Stimulated activated CD4-positive, alpha-beta T cell treated with anti-CD3 and anti-CD28 coated beads, Interleukin-2, amount 100 ng/mL, for 4 hours (primary cell): ENCODE measurements at regions not wholly inside any gene's neighbourhood (a gene's known extent, or its start where the extent isn't known, plus 50 kb on each side); places are given as distances from the start of the nearest gene placed in this dataset.
"Not testable (repeated sequence)": the region's sequence is repeated elsewhere in the genome, so short reads cannot be mapped to it uniquely, and the experiment has no call there.

Experiments used
- DNase-seq: peaks from one replicate; pipeline ENCODE4 v3.0.0-alpha.2; 2020; ENCODE audit warnings: low read depth

DNA sequence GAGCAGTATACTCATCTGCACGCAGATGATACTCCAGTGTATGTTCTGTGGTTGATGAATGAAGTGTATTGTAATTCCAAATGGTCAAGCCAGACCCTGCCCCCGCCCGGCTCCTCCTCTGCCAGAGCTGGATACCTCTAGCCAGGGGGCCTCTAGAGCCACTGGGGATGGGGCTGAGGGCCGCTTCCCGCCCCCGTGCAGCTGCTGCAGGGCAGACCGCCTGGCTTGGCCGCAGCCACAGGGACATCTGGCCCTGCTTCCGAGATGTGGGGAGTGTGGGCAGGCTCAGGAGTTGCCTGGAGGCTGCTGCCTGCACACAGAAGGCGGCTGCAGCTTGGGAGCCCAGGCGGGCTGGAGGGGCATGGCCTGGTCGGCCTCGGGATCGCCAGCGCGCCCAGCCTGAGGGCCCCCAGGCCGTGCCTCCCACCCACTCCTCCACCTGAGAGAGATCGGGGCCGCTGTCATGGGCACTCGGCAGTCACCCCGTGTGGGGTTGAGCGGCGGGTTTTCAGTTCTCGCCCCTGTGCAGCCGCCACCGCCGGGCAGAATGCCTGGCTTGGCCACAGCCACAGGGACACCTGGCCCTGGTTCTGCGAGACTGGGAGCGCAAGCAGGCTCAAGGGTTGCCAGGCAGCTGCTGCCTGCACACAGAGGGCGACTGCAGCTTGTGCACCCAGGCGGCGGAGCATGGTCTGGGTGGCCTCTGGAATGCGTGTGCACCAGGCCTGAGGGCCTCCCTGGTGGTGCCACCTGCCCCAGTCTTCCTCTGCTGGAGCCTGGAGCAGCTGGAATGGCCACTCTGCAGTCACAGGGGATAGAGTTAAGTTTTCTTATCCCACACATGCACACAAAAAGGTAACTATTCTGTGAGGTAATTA lies 1643.7 kb downstream of the SPATA31A7 start:
- DNase-seq = not testable (repeated sequence)

DNA sequence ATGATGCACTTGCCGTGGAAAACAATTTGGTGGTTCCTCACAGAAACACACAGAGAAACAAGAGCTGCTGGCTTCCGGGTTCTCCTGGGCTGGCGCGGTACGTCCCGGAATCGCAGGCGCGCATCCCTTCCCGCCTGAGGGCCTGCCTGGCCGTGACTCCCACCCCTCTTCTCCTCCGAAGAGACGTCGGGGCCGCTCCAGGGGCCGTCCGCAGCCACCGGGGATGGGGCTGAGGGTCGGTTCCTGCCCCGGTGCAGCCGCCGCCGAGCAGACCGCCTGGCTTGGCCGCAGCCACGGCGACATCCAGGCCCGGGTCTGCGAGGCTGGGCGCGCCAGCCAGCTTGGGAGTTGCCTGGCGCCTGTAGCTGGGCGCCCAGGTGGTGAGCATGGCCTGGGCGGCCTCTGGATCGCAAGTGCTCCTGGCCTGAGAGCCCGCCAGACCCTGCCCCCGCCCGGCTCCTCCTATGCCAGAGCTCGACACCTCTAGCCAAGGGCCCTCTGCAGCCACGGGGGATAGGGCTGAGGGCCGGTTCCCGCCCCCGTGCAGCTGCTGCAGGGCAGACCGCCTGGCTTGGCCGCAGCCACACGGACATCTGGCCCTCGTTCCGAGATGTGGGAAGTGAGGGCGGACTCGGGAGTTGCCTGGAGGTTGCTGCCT lies 1647.5 kb downstream of the SPATA31A7 start:
- DNase-seq = not testable (repeated sequence)

DNA sequence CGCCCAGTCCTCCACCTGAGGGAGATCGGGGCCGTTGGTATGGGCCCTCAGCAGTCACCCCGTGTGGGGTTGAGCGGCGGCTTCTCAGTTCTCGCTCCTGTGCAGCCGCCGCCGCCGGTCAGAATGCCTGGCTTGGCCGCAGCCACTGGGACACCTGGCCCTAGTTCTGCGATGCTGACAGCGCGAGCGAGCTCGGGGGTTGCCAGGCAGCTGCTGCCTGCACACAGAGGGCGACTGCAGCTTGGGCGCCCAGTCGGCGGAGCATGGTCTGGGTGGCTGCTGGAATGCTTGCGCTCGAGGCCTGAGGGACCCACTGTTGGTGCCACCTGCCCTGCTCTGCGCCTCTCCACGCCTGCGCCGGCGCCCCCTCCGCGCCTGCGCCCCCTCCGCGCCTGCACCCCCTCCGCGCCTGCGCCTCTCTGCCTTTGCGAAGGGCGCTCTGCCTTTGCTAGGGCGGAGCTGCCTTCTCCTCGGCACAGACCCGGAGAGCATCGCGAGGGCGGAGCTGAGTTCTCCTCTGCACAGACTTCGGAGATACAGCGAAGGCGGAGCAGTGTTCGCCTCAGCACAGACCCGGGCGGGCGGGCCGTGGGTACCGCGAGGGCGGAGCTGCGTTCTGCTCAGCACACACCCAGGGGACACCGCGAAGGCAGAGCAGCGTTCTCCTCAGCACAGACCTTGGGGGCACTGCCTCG lies 1648.3 kb downstream of the SPATA31A7 start:
- peak; percentile 92 for DNase-seq

DNA sequence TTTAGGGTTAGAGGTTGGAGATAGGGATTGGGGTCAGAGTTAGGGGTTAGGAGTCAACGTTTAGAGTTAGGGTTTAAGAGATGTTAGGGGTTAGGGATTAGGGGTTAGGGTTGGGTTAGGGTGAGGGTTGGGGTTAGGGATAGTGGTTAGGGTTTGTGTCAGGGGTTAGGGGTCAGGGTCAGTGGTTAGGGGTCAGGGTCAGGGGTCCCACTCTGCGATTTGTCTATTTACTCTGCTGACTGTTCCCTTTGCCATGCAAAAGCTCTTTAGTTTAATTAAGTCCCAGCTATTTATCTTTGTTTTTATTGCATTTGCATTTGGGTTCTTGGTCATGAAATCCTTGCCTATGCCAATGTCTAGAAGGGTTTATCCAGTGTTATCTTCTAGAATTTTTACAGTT lies 1649.3 kb downstream of the SPATA31A7 start:
- not testable (repeated sequence) for DNase-seq

DNA sequence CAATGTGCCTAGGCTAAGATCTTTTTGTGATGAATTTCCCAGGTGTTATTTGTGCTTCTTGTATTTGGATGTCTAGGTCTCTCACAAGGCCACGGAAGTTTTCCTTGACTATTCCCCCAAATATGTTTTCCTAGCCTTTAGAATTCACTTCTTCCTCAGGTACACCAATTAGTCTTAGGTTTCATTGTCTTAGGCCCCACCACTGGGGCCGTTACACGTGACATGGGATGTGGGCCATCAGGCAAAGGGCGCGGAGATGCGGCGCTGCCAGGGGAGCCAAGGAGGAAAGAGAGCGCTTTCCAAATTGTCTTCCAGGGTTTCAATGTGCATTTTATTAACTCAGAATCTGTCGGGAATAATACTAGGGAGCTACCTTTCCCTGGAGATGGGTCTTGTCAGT lies 1653.3 kb downstream of the SPATA31A7 start:
- not testable (repeated sequence) for DNase-seq

DNA sequence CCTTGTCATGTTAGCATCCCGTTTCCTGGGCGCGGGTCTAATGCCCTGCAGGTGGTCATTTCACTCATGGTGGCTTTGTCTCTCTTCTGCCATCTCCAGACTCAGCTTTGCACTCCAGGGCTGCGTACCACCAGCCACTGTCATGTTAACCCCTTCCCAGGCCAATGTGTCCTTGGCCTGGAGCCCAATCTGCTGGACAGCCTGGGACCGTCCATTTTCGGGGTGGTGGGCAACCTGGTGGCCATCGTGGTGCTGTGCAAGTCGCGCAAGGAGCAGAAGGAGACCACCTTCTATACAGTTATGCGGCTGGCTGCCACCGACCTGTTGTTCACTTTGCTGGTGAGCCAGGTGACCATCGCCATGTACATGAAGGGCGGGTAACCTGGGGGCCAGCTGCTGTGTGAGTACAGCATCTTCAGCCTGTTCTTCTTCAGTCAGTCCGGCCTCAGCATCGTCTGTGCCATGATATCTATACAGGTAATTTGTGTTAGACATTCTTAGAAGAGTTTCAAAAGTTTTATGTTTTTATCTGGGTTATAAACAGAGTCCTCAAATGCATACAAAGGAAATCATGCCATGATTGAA lies 1654.0 kb downstream of the SPATA31A7 start:
- not testable (repeated sequence) for DNase-seq

DNA sequence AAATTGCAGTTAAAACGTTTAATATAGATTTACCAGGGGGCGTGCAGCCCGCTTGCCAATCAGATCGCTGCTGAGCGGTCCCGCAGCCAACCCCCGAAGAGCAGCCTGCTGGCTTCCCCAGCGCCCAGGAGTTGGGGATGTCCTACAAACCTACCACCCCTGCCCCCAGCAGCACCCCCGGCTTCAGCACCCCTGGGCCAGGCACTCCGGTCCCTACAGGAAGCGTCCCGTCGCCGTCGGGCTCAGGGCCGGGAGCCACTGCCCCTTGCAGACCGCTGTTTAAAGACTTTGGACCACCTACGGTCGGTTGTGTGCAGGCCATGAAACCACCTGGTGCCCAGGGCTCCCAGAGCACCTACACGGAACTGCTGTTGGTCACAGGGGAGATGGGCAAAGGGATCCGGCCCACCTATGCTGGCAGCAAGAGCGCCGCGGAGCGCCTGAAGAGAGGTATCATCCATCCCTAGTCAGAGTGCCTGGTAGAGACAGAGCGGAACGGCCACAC lies 1654.9 kb downstream of the SPATA31A7 start:
- not testable (repeated sequence) for DNase-seq

DNA sequence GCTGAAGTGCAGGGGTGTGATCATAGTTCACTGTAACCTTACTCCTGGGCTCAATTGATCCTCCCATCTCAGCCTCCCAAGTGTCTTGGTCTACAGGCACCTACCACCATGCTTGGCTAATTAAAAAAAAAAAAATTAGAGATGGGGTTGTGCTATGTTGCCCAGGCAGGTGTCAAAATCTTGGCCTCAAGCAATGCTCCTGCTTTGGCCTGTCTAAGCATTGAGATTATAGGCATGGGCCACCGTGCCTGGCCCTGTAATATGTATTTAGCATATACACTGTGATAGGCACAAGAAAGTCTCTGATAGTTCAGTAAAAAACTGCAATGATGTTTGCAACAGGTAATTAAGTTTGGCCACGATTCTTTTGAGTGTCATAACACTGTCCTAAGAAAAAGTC lies 1658.4 kb downstream of the SPATA31A7 start:
- not testable (repeated sequence) for DNase-seq

DNA sequence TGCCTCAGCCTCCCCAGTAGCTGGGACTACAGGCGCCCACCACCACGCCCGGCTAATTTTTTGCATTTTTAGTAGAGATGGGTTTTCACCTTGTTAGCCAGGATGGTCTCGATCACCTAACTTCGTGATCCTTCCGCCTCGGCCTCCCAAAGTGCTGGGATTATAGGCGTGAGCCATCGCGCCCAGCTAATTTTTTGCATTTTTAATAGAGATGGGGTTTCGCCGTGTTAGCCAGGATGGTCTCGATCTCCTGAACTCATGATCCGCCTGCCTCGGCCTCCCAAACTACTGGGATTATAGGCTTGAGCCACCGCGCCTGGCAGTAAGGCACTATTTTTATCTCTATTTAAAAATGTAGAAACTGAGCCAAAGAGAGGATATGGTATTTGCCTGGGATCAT lies 1660.2 kb downstream of the SPATA31A7 start:
- DNase-seq = not testable (repeated sequence)

DNA sequence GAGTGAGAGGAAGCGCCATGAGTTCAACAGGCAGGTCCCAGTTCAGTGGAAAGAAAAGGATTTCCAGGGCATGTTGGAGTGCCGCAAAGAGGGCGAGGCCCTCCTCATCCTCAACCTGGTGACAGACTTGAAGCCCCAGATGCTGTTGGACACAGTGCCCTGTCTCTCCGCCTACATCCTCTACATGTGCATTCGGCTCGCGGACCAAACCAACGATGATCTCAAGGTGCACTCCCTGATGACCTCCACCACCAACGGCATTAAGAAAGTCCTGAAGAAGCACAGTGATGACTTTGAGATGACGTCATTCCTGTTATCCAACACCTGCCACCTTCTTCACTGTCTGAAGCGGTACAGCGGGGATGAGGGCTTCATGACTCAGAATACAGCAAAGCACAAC lies 1667.4 kb downstream of the SPATA31A7 start:
- not testable (repeated sequence) for DNase-seq

DNA sequence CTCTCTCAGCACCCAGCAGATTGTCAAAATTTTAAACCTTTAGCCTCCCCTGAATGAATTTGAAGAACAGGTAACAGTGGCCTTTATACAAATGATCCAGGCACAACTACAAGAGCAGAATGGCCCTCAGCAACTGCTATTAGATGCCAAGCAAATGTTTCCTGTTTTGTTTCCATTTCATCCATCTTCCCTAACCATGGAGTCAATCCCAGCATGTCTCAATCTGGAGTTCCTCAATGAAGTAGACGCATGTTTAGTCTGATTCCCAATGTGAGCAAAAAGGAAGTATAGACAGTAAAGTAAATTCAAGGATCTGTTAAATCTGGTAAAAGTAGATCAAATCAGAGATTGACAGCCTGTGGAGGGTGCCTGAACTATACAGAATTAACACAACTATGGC lies 1668.4 kb downstream of the SPATA31A7 start:
- not testable (repeated sequence) for DNase-seq

DNA sequence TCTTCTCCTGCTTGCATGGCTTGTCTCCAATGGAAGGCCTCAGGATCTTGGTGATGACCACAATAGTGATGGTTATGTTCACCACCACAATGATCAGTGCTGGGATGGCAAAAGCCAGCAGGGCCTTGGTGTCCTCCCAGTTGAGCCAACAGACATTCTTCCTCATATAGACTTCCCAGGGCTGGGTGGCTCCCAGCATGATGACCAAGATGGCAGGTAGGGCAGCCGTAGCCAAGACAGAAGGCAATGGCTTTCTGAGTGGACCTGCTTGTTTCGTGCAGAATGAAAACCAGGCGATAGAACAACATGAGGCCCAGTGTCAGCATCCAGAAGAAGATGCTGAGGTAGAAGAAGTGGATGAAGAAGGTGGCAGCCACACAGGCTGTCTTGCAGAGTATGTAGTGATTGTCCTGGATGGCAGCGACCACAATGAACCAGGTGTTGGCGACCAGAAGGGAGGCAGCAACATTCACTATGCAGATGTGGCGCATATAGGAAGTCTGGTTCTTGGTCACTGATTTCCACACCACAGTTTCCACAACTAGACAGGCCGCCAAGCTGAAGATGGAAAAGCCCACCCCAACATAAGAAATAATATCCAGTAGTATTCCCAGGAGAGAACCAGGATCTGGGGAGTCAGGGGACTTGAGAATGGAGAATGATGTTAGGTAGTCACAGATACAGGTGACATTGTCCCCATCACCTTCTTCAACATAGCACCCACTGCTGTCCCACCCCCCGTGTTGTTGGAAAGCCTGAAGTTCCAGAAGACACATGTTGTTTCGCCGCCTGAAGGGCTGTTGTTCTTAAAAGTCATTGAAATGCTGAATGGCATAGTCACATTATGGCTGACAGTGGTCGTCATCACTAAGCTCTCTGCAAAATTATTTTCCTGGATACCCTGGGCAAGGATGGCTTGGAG lies 1671.4 kb downstream of the SPATA31A7 start:
- DNase-seq = not testable (repeated sequence)

DNA sequence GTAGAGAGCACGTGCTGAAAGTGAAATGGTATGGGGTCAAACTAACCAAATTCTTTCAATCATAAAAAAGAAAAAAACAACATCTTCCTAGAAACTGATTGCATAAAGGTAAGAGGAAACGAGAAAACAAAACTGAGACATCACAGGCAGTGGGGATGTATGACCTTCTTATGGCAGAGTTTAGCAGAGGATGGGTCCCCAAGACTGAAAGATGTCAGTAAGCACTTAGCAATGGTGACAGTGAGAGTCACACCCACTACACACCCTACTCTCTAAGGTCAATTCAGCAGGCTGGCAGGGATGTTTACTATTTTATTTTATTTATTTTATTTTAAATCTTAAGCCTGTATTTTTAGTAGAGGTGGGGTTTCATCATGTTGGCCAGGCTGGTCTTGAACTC lies 1672.3 kb downstream of the SPATA31A7 start:
- not testable (repeated sequence) for DNase-seq

DNA sequence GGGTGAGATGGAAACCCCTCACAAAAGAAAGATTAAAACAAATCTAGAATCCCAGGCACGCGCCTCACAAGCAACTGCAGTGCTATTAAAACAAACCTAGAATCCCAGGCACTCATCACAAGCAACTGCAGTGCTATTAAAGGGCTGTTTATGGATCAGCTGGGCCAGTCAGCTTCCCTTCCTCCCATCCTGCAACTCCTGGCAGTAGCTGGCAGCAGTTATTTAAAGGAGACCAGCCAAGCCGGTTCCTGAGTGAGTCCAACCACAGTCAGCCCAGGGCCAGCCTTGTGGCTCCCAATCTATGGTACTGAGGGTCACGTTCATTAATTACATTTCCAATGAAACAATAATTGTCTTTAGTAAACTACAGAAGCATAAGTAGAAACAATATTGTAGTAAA lies 1673.5 kb downstream of the SPATA31A7 start:
- DNase-seq = not testable (repeated sequence)

DNA sequence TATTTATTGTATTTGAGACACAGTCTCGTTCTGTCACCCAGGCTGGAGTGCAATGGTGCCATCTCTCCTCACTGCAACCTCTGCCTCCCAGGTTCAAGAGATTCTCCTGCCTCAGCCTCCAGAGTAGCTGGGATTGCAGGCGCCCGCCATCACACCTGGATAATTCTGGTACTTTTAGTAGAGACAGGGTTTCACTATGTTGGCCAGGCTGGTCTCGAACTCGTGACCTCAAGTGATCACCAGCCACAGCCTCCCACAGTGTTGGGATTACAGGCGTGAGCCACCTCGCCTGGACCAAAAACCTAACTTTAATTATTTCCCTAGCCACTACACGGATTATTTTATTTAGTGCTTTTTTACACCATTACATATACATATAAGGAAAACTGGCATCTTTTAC lies 1674.0 kb downstream of the SPATA31A7 start:
- not testable (repeated sequence) for DNase-seq

DNA sequence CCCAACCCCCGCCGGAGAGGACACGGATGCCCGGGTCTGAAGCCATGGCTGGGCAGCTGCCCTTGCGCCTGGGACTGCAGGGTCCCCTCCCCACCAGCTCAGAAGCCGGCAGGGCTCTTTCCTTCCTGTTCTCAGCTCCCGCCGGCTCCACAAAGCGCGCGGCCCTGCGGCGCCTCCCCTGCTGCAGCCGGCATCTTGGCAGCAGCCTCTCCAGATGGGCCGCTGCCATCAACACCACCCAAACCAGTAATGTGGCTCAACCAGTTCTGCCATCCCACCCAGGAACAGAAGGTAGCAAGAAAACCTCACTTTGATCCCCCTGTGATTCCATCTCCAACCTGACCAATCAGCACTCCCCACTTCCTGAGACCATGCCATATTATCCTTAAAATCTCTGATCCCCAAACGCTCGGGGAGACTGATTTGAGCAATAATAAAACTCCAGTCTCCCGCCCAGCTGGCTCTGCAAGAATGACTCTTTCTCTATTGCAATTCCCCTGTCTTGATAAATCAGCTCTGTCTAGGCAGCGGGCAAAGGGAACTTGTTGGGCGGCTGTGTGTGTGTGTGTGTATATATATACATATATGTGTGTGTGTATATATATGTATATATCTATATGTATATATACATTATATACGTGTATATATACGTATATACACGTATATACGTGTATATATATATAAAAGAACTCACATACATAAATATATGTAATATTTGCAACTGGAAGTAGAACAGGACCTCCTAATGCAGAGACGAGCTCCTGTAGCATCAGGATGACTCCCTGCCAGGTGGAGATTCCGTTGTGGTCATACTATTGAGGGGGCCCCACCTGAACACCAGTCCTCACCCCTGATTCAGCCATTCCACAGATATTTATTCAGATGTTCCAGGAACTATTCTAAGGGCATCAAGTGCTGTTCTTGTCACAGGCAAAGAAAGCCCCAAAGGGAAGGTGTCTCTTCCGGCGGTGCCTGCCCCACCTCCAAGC lies 1674.9 kb downstream of the SPATA31A7 start:
- DNase-seq = not testable (repeated sequence)

DNA sequence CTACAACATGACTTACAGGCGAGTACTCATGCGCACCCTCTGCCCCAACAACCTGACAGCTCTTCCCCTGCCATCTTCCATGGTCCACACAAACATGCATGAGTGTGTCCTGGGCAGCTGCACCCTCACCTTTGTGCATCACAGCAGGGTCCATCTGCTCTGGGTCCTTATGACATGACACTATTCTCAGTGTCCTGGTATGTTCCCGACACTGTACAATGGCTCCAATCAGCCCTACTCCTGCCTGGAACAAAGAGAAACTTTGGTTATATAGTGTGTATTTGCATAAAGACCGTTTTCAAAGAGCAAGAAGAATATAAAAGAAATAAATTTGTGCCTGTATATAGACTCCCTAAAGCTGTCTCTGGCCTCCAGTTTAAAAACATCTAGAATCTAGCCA lies 1679.2 kb downstream of the SPATA31A7 start:
- not testable (repeated sequence) for DNase-seq

DNA sequence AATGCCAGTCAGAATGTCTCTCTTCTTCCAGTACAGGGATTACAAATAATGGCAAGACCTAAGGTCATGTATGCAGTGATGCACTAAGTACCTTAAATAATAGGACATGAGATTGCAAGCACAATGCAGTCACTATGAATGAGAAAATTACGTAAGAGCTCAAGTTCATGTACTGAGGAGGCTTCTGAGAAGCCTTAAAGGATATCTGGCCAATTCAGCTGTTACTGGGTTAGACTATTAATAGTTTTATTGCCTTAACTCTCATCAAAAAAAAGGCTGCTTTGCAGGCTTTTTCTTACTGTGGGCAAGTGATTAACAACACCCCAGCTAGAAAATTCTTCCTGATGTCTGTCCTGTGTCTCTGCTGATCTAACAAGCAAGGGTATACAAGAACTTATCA lies 1681.9 kb downstream of the SPATA31A7 start:
- not testable (repeated sequence) for DNase-seq

DNA sequence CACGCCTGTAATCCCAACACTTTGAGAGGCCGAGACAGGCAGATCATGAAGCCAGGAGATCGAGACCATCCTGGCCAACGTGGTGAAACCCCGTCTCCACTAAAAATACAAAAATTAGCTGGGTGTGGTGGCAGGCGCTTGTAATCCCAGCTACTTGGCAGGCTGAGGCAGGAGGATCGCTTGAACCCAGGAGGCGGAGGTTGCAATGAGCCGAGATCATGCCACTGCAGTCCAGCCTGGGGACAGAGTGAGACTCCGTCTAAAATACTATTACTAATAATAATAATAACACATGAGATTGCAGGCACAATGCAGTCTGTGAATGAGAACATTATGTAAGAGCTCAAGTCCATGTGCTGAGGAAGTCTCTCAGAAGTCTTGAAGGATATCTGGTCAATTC lies 1684.4 kb downstream of the SPATA31A7 start:
- DNase-seq = not testable (repeated sequence)
